Upper lobe of left lung (tissue), 6 donors: ENCODE measurements at regions not wholly inside any gene's neighbourhood (a gene's known extent, or its start where the extent isn't known, plus 50 kb on each side); places are given as distances from the start of the nearest gene placed in this dataset.
"Not testable (repeated sequence)": the region's sequence is repeated elsewhere in the genome, so short reads cannot be mapped to it uniquely, and the experiment has no call there.

Experiments
- ATAC-seq, 2 donors: fragments of 200-7000 bp; cut with Tn5 transposase; one replicate each; pipeline ENCODE4 v1.9.1; 2022; ENCODE audit warnings: mild to moderate bottlenecking in 2 of 2, moderate library complexity in 2 of 2; ENCODE audit not compliant: low FRiP score in 2 of 2
- DNase-seq, 2 donors: peaks; one replicate each; pipeline ENCODE4 v3.0.0-alpha.2; 2019 to 2020
- H3K27ac ChIP-seq, 4 donors: fragments of 200-600 bp; sonication (generic); one replicate each; pipeline ENCODE4 v1.5.1; 2016 to 2019
- H3K27me3 ChIP-seq, 4 donors: fragments of 200-600 bp; sonication (generic); one replicate each; pipeline ENCODE4 v1.5.1; 2017 to 2019
- H3K36me3 ChIP-seq, 4 donors: fragments of 200-600 bp; sonication (generic); one replicate each; pipeline ENCODE4 v1.5.1; 2016 to 2019
- H3K4me1 ChIP-seq, 4 donors: fragments of 200-600 bp; sonication (generic); one replicate each; pipeline ENCODE4 v1.5.1; 2018 to 2019
- H3K4me3 ChIP-seq, 4 donors: fragments of 200-600 bp; sonication (generic); one replicate each; pipeline ENCODE4 v1.5.1; 2017 to 2019; ENCODE audit warnings: mild to moderate bottlenecking in 2 of 4, moderate library complexity in 1 of 4
- H3K9me3 ChIP-seq, 4 donors: fragments of 200-600 bp; sonication (generic); one replicate each; pipeline ENCODE4 v1.5.1; 2018 to 2019
- EP300 ChIP-seq, 4 donors: sonication (generic); formaldehyde crosslinking; IDR thresholded peaks; one replicate each; pipeline ENCODE4 v1.5.1; 2017; ENCODE audit warnings: antibody characterized with exemption in 4 of 4, control low read depth in 2 of 4
- POLR2A ChIP-seq, 4 donors: fragments of 450-650 bp; IDR thresholded peaks; one replicate each; pipeline ENCODE4 v1.5.1; 2016 to 2017; ENCODE audit warnings: antibody characterized with exemption in 4 of 4, mild to moderate bottlenecking in 2 of 4
- POLR2AphosphoS5 ChIP-seq, 2 donors: sonication (generic); formaldehyde crosslinking; IDR thresholded peaks; one replicate each; pipeline ENCODE4 v1.5.1; 2017; ENCODE audit warnings: antibody characterized with exemption in 2 of 2
- WGBS, 2 donors: methylation state at CpG; one replicate each; pipeline ENCODE4 v1.1.5; 2017 to 2018; 5-methylcytosine and 5-hydroxymethylcytosine counted together
- TF ChIP-seq, protein P1 (sequence below), 6 experiments: fragments of 450-650 bp in 4 of 6; fragments of 200-600 bp in 2 of 6; sonication (generic) in 2 of 6; IDR thresholded peaks; one replicate each; pipeline ENCODE4 v1.5.1; 2016 to 2019; ENCODE audit warnings: antibody characterized with exemption in 6 of 6
- donor health status: DM: no; HTN: no; CAD: no; lungs with moderate emphysema.
- donor health status: DM: no; HTN: yes; CAD: no; lungs with severe emphysema.

GRCh38 chr4:115514675-115515074 lies 401.3 kb upstream of the NDST4 start:
- 79 to 93% methylated on average over 1 of the region's 1 CpG for WGBS, 2 donors
- Histone ChIP-seq H3K36me3 (no peaks in the 10 kb centered on the region), H3K27me3 (no peaks in the 10 kb centered on the region), H3K4me3 (no peak overlapping the region), H3K9me3 (no peaks in the 10 kb centered on the region), H3K4me1 (no peaks in the 10 kb centered on the region), H3K27ac (no peak overlapping the region)
- DNase-seq (no peak), ATAC-seq (no peak)
- no peak for TF ChIP-seq POLR2A (IDR thresholded peaks at IDR 0.05)
- TF ChIP-seq POLR2AphosphoS5 (IDR thresholded peaks at IDR 0.05) = no peak
- no peak for TF ChIP-seq EP300 (IDR thresholded peaks at IDR 0.05)
- TF ChIP-seq, protein P1, sequence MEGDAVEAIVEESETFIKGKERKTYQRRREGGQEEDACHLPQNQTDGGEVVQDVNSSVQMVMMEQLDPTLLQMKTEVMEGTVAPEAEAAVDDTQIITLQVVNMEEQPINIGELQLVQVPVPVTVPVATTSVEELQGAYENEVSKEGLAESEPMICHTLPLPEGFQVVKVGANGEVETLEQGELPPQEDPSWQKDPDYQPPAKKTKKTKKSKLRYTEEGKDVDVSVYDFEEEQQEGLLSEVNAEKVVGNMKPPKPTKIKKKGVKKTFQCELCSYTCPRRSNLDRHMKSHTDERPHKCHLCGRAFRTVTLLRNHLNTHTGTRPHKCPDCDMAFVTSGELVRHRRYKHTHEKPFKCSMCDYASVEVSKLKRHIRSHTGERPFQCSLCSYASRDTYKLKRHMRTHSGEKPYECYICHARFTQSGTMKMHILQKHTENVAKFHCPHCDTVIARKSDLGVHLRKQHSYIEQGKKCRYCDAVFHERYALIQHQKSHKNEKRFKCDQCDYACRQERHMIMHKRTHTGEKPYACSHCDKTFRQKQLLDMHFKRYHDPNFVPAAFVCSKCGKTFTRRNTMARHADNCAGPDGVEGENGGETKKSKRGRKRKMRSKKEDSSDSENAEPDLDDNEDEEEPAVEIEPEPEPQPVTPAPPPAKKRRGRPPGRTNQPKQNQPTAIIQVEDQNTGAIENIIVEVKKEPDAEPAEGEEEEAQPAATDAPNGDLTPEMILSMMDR (IDR thresholded peaks at IDR 0.05) = no peak

GRCh38 chr4:115505326-115505725 lies 391.9 kb upstream of the NDST4 start:
- no peak for TF ChIP-seq POLR2AphosphoS5 (IDR thresholded peaks at IDR 0.05)
- no peak for TF ChIP-seq EP300 (IDR thresholded peaks at IDR 0.05)
- TF ChIP-seq, protein P1 (IDR thresholded peaks at IDR 0.05) = no peak
- no peak for TF ChIP-seq POLR2A (IDR thresholded peaks at IDR 0.05)
- 56 to 61% methylated on average over 1 of the region's 1 CpG for WGBS, 2 donors
- H3K9me3 ChIP-seq = no peaks in the 10 kb centered on the region
- H3K4me3 ChIP-seq = no peak overlapping the region
- no peak for ATAC-seq
- no peak for DNase-seq
- H3K27me3 ChIP-seq = no peaks in the 10 kb centered on the region
- H3K36me3 ChIP-seq = no peaks in the 10 kb centered on the region
- H3K4me1 ChIP-seq = no peaks in the 10 kb centered on the region
- H3K27ac ChIP-seq = no peak overlapping the region

DNA sequence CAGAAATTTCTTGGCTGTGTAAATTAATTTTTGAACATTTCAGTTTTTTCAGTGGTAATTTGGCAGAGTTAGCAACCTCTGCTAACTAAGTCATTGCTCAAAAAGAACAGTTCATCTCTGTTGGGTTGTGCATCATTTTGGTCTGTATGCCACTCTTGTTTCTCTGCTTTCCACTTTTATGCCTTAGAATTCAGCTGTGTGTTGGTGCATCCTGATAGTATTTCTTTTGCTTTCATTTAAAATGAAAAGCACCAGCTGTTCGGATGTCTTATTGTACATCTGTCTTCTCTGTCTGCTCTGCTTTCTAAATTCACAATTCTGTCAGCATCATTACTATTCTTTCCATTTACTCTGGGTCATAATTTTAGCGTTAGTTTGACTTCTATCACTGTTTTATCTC lies 388.2 kb upstream of the NDST4 start:
- Histone ChIP-seq H3K36me3 (no peaks in the 10 kb centered on the region), H3K4me3 (no peak overlapping the region), H3K27me3 (no peaks in the 10 kb centered on the region), H3K9me3 (no peaks in the 10 kb centered on the region), H3K4me1 (no peaks in the 10 kb centered on the region), H3K27ac (no peak overlapping the region)
- 69 to 70% methylated on average over 2 of the region's 2 CpGs for WGBS, 2 donors
- no peak for DNase-seq
- no peak for ATAC-seq
- TF ChIP-seq POLR2A (IDR thresholded peaks at IDR 0.05) (no peak), POLR2AphosphoS5 (IDR thresholded peaks at IDR 0.05) (no peak), EP300 (IDR thresholded peaks at IDR 0.05) (no peak)
- TF ChIP-seq, protein P1 (IDR thresholded peaks at IDR 0.05) = no peak

DNA sequence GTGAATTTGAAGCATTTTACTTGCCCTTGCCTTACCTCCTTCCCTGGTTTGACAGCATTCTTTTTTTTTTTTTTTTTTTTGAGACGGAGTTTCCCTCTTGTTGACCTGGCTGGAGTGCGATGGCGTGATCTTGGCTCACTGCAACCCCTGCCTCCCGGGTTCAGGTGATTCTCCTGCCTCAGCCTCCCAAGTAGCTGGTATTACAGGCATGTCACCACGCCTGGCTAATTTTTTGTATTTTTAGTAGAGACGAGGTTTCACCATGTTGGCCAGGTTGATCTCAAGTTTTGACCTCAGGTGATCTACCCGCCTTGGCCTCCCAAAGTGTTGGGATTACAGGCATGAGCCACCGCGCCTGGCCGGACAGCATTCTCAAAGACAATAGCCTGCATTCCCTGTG lies 380.4 kb upstream of the NDST4 start:
- not testable (repeated sequence) for H3K4me3 ChIP-seq, H3K27ac ChIP-seq, H3K4me1 ChIP-seq, ATAC-seq, H3K27me3 ChIP-seq, H3K36me3 ChIP-seq, H3K9me3 ChIP-seq
- WGBS, 2 donors = 91 to 92% methylated on average over 6 to 10 of the region's 10 CpGs
- DNase-seq = peak in 1 of 2 donors; percentile 5

- DNase-seq = no peak
- ATAC-seq = no peak
- no peak overlapping the region for H3K4me3 ChIP-seq
- no peaks in the 10 kb centered on the region for H3K9me3 ChIP-seq
- no peak overlapping the region for H3K27ac ChIP-seq
- WGBS, 2 donors = 38 to 47% methylated on average over 1 of the region's 1 CpG
- H3K4me1 ChIP-seq = no peaks in the 10 kb centered on the region
- H3K36me3 ChIP-seq = no peaks in the 10 kb centered on the region
- TF ChIP-seq POLR2A (IDR thresholded peaks at IDR 0.05) (no peak), EP300 (IDR thresholded peaks at IDR 0.05) (no peak)
- TF ChIP-seq, protein P1 (IDR thresholded peaks at IDR 0.05) = no peak
- no peaks in the 10 kb centered on the region for H3K27me3 ChIP-seq
These were observed 378.3 kb upstream of the NDST4 start for GRCh38 chr4:115491686-115492085.
